CD4-positive, alpha-beta T cell (primary cell): ENCODE measurements at regions not wholly inside any gene's neighbourhood (a gene's known extent, or its start where the extent isn't known, plus 50 kb on each side); places are given as distances from the start of the nearest gene placed in this dataset.

Experiments used
- ATAC-seq: fragments of 200-7000 bp; cut with Tn5 transposase; one replicate; pipeline ENCODE4 v1.10.0; 2022; ENCODE audit warnings: mild to moderate bottlenecking; ENCODE audit not compliant: poor library complexity
- CTCF ChIA-PET: fragments of 350-600 bp; sonication (Branson Sonifier 250); formaldehyde crosslinking; loops from one replicate; lab custom pipeline; 2021; ENCODE audit warnings: antibody characterized with exemption, inconsistent platforms; lab: Charles Lee
- POLR2A ChIA-PET: fragments of 350-600 bp; sonication (Branson Sonifier 250); formaldehyde crosslinking; loops from one replicate; lab custom pipeline; 2021; ENCODE audit warnings: antibody characterized with exemption, inconsistent platforms; lab: Charles Lee
- DNase-seq, 14 experiments: peaks; one replicate each; pipeline ENCODE4 v3.0.0-alpha.2; 2013 to 2020; ENCODE audit warnings: mixed read lengths in 2 of 14
- H3K27ac ChIP-seq, 2 donors: one replicate each; pipeline versions ENCODE4 v1.5.1 to v1.7.0; 2013; ENCODE audit warnings: low read length in 2 of 2, low read depth in 1 of 2, mild to moderate bottlenecking in 1 of 2
- H3K27me3 ChIP-seq, 2 experiments: 1 replicate in 1 of 2; 2 replicates in 1 of 2; pipeline versions ENCODE4 v1.6.1 to v1.7.0; 2013; ENCODE audit warnings: low read length in 2 of 2, control low read depth in 1 of 2, mild to moderate bottlenecking in 1 of 2, moderate library complexity in 1 of 2; ENCODE audit not compliant: insufficient read depth in 2 of 2, control insufficient read depth in 1 of 2
- H3K36me3 ChIP-seq: one replicate; pipeline ENCODE4 v1.6.1; 2013; ENCODE audit warnings: low read length, control low read depth; ENCODE audit not compliant: insufficient read depth
- H3K4me1 ChIP-seq: one replicate; pipeline ENCODE4 v1.6.1; 2013; ENCODE audit warnings: low read length, control low read depth; ENCODE audit not compliant: insufficient read depth
- H3K4me3 ChIP-seq: one replicate; pipeline ENCODE4 v1.5.1; 2013; ENCODE audit warnings: mild to moderate bottlenecking, low read length, moderate library complexity
- H3K9me3 ChIP-seq, 2 experiments: 1 replicate in 1 of 2; 2 replicates in 1 of 2; pipeline versions ENCODE4 v1.6.1 to v1.7.0; 2013; ENCODE audit warnings: low read length in 2 of 2, mild to moderate bottlenecking in 2 of 2, control low read depth in 1 of 2, moderate library complexity in 1 of 2; ENCODE audit not compliant: control insufficient read depth in 1 of 2, insufficient read depth in 1 of 2
- H3K27ac Mint-ChIP-seq: one replicate; pipeline ENCODE4 v1.8.0; 2020; ENCODE audit warnings: mixed read lengths
- H3K27me3 Mint-ChIP-seq: one replicate; pipeline ENCODE4 v1.8.0; 2021; ENCODE audit warnings: mixed read lengths
- H3K36me3 Mint-ChIP-seq: one replicate; pipeline ENCODE4 v1.8.0; 2021; ENCODE audit warnings: low read depth, mixed read lengths
- H3K4me1 Mint-ChIP-seq: one replicate; pipeline ENCODE4 v1.8.0; 2021; ENCODE audit warnings: low read depth, mixed read lengths
- H3K4me3 Mint-ChIP-seq: one replicate; pipeline ENCODE4 v1.8.0; 2020; ENCODE audit warnings: mild to moderate bottlenecking, mixed read lengths
- H3K9me3 Mint-ChIP-seq: one replicate; pipeline ENCODE4 v1.8.0; 2020; ENCODE audit warnings: mixed read lengths
- intact Hi-C, 2 experiments: fragments of 100-400 bp; cut with DNase I in 1 of 2; cut with micrococcal nuclease in 1 of 2; formaldehyde crosslinking; loops; one replicate each; pipeline versions ENCODE4 v1.15.1 to v1.9.0; 2023 to 2025; cut with DNase I, micrococcal nuclease
- TF ChIP-seq, protein P1 (sequence below): fragments of 200-600 bp; IDR thresholded peaks from one replicate; pipeline ENCODE4 v1.8.0; 2022; ENCODE audit warnings: antibody characterized with exemption, mild to moderate bottlenecking

DNA sequence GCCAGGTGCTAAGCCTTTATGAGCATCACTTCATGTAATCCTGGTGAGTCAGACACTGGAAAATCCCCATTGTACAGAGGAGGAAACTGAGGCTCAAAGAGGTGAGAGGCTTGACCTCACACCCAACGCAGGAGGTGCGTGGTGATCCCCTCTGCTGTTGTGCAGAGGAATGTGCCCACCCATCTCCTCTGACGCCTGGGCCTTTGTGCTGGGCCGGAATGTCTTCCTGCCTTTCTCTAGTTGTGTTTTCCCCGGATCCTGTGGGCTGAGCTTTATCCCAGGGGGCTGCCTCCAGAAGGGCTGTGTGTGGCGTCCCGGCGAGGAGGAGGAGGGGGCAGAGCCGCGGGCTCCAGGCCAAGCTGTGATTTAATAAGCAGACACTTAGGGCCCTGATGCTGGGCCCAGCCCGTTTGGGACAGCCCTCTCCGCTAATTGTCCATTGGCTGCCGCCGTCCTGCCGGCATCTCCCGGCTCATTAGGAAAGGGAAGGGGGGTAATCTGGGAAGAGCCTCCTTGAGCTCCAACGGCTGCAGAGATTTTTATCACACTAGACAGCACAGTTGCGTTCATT, 653.6 kb downstream of the MED13L start:
- H3K9me3 Mint-ChIP-seq = peaks cover 4% of the 10 kb centered on the region
- H3K4me3 ChIP-seq = no peak overlapping the region
- peaks cover 18% of the 10 kb centered on the region for H3K27me3 Mint-ChIP-seq
- no peak overlapping the region for H3K4me3 Mint-ChIP-seq
- DNase-seq = no peak
- TF ChIP-seq, protein P1, sequence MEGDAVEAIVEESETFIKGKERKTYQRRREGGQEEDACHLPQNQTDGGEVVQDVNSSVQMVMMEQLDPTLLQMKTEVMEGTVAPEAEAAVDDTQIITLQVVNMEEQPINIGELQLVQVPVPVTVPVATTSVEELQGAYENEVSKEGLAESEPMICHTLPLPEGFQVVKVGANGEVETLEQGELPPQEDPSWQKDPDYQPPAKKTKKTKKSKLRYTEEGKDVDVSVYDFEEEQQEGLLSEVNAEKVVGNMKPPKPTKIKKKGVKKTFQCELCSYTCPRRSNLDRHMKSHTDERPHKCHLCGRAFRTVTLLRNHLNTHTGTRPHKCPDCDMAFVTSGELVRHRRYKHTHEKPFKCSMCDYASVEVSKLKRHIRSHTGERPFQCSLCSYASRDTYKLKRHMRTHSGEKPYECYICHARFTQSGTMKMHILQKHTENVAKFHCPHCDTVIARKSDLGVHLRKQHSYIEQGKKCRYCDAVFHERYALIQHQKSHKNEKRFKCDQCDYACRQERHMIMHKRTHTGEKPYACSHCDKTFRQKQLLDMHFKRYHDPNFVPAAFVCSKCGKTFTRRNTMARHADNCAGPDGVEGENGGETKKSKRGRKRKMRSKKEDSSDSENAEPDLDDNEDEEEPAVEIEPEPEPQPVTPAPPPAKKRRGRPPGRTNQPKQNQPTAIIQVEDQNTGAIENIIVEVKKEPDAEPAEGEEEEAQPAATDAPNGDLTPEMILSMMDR = no peak
- no peak overlapping the region for H3K27ac Mint-ChIP-seq
- ChIA-PET POLR2A (no interaction called here), CTCF (no interaction called here)
- peaks cover 0 to 19% of the 10 kb centered on the region in 2 experiments for H3K9me3 ChIP-seq
- H3K36me3 Mint-ChIP-seq = no peaks in the 10 kb centered on the region
- H3K4me1 Mint-ChIP-seq = no peaks in the 10 kb centered on the region
- H3K27me3 ChIP-seq = no peaks in the 10 kb centered on the region
- no peak overlapping the region for H3K27ac ChIP-seq
- no peaks in the 10 kb centered on the region for H3K36me3 ChIP-seq
- no peak for ATAC-seq
- H3K4me1 ChIP-seq = no peaks in the 10 kb centered on the region
- intact Hi-C loops = no loop called here

DNA sequence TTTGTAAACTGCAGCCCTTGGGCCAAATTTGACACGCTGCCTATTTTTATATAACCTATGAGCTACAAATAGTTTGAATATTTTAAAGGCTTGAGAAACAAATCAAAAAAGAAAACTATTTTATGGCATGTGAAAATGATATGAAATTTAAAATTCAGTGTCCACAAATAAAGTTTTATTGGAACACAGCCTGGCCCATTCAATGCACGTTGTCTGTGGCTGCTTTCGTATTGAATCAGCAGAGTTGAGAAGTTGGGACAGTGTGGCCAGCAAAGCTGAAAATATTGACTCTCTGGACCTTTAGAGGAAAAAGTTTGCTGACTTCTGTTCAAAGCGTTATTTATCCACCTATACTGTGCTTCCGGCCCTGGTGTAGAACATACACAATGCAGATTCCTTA, 654.2 kb downstream of the MED13L start:
- H3K9me3 Mint-ChIP-seq = peaks cover 4% of the 10 kb centered on the region
- TF ChIP-seq, protein P1 = no peak
- no peak overlapping the region for H3K27ac Mint-ChIP-seq
- CTCF ChIA-PET = no interaction called here
- ATAC-seq (no peak), DNase-seq (no peak)
- H3K36me3 Mint-ChIP-seq = no peaks in the 10 kb centered on the region
- H3K27me3 Mint-ChIP-seq = peaks cover 20% of the 10 kb centered on the region
- no peaks in the 10 kb centered on the region for H3K4me1 Mint-ChIP-seq
- Histone ChIP-seq H3K36me3 (no peaks in the 10 kb centered on the region), H3K4me1 (no peaks in the 10 kb centered on the region), H3K9me3 (peaks cover 0 to 20% of the 10 kb centered on the region in 2 experiments), H3K27ac (no peak overlapping the region), H3K27me3 (no peaks in the 10 kb centered on the region), H3K4me3 (no peak overlapping the region)
- intact Hi-C loops = no loop called here
- POLR2A ChIA-PET = no interaction called here
- no peak overlapping the region for H3K4me3 Mint-ChIP-seq

DNA sequence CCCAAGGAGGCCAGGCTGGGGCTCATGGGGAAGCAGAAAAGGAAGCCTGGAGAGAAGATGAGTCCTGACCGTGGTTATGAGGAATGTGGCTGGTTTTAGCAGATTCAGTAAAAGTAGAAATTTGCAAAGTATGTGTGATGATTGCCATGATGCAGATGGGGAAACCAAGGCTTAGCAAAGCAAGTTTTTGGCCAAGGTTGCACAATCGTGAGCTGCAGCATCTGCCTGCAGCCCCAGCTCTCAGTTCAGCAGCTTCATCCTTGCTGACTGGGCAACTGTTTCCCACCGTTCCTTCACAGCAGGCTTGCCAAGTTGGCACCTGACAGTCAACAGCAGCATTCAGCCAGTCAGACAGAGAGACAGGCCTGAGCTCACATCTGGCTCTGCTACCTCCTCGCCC, 656.7 kb downstream of the MED13L start:
- ChIA-PET CTCF (no interaction called here), POLR2A (no interaction called here)
- H3K4me1 Mint-ChIP-seq = no peaks in the 10 kb centered on the region
- Histone ChIP-seq H3K27me3 (no peaks in the 10 kb centered on the region), H3K9me3 (peaks cover 0 to 25% of the 10 kb centered on the region in 2 experiments), H3K36me3 (no peaks in the 10 kb centered on the region), H3K4me3 (no peak overlapping the region), H3K27ac (no peak overlapping the region), H3K4me1 (no peaks in the 10 kb centered on the region)
- ATAC-seq (no peak), DNase-seq (no peak)
- no peak overlapping the region for H3K27ac Mint-ChIP-seq
- H3K27me3 Mint-ChIP-seq = peaks cover 23% of the 10 kb centered on the region
- TF ChIP-seq, protein P1 = no peak
- H3K9me3 Mint-ChIP-seq = peaks cover 5% of the 10 kb centered on the region
- intact Hi-C loops = no loop called here
- no peaks in the 10 kb centered on the region for H3K36me3 Mint-ChIP-seq
- H3K4me3 Mint-ChIP-seq = no peak overlapping the region
